Colonic mucosa (tissue), 4 donors: ENCODE measurements at regions not wholly inside any gene's neighbourhood (a gene's known extent, or its start where the extent isn't known, plus 50 kb on each side); places are given as distances from the start of the nearest gene placed in this dataset.

ENCODE experiments used
- DNase-seq: peaks from one replicate; pipeline ENCODE4 v3.0.0-alpha.2; 2020
- H3K27ac ChIP-seq: fragments of 200-600 bp; one replicate; pipeline ENCODE4 v1.8.0; 2021
- H3K27me3 ChIP-seq: fragments of 200-600 bp; one replicate; pipeline ENCODE4 v1.8.0; 2021
- H3K36me3 ChIP-seq: fragments of 200-600 bp; one replicate; pipeline ENCODE4 v1.8.0; 2021
- H3K4me1 ChIP-seq: fragments of 200-600 bp; one replicate; pipeline ENCODE4 v1.8.0; 2021; ENCODE audit warnings: mild to moderate bottlenecking
- H3K4me3 ChIP-seq: fragments of 200-600 bp; one replicate; pipeline ENCODE4 v1.8.0; 2021
- H3K9ac ChIP-seq, 2 donors: one replicate each; pipeline ENCODE4 v1.7.0; 2013; ENCODE audit warnings: control low read depth in 2 of 2, low read depth in 2 of 2, low read length in 2 of 2
- H3K9me3 ChIP-seq: fragments of 200-600 bp; one replicate; pipeline ENCODE4 v1.8.0; 2021
- intact Hi-C: fragments of 100-400 bp; cut with DNase I; formaldehyde crosslinking; loops from one replicate; pipeline ENCODE4 v1.14.1; 2022
- TF ChIP-seq, protein P1 (sequence below): fragments of 200-600 bp; IDR thresholded peaks from one replicate; pipeline ENCODE4 v1.8.0; 2022; ENCODE audit warnings: antibody characterized with exemption, mild to moderate bottlenecking
- donor health status: healthy.
- donor health status: DM: no; HTN: no; CAD: no.
- donor health status: DM: no; HTN: no; CAD: no.

DNA sequence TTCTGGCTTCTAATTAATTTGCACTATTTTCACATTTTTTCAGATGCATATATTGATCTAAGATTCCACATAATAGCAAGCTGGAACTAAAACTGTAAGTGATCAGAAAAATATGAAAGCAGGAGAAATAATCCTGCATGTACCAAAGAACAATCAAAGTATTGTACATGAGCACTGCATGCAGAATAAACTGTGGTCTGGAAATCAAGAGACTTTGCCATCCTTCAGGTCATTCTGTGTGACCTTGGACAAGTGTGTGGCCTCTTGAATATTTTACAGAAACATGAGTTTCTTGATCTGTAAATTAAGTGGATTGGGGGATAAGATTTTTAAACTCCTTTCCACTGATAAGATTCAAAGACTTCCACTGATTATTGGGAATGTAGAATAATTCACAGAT lies 99.2 kb upstream of the GNAQ start:
- no peak overlapping the region for H3K9ac ChIP-seq
- TF ChIP-seq, protein P1, sequence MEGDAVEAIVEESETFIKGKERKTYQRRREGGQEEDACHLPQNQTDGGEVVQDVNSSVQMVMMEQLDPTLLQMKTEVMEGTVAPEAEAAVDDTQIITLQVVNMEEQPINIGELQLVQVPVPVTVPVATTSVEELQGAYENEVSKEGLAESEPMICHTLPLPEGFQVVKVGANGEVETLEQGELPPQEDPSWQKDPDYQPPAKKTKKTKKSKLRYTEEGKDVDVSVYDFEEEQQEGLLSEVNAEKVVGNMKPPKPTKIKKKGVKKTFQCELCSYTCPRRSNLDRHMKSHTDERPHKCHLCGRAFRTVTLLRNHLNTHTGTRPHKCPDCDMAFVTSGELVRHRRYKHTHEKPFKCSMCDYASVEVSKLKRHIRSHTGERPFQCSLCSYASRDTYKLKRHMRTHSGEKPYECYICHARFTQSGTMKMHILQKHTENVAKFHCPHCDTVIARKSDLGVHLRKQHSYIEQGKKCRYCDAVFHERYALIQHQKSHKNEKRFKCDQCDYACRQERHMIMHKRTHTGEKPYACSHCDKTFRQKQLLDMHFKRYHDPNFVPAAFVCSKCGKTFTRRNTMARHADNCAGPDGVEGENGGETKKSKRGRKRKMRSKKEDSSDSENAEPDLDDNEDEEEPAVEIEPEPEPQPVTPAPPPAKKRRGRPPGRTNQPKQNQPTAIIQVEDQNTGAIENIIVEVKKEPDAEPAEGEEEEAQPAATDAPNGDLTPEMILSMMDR, result no peak
- no peak for DNase-seq

DNA sequence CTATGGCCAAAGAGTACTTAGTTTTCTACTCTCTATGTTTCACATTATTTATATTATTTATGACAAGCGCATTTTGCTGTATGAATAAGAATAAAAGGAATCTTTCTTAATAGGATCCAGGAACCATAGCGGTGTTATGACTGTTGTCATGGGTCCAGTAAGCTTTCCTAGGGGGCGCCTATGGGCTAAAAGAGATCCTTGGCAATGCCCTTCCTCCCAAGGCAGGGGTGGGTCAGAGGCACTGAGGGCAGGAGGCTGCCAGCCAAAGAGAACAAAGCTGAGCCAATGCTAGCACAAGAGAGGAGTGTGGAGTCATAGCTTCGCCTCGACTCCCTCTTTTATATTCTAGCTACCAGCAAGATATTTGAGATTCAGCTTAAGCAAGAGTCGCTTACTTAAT lies 98.4 kb upstream of the GNAQ start:
- TF ChIP-seq, protein P1, result no peak
- Histone ChIP-seq H3K27me3 (no peaks in the 10 kb centered on the region), H3K9ac (no peak overlapping the region), H3K27ac (no peak overlapping the region), H3K4me3 (no peak overlapping the region), H3K9me3 (no peaks in the 10 kb centered on the region), H3K4me1 (no peaks in the 10 kb centered on the region), H3K36me3 (no peaks in the 10 kb centered on the region)
- intact Hi-C loops, result no loop called here
- peak; percentile 31 for DNase-seq

More for the DNA sequence above, 99.2 kb upstream of the GNAQ start:
- Histone ChIP-seq H3K36me3 (no peaks in the 10 kb centered on the region), H3K4me1 (no peaks in the 10 kb centered on the region), H3K27ac (no peak overlapping the region), H3K9me3 (no peaks in the 10 kb centered on the region), H3K4me3 (no peak overlapping the region), H3K27me3 (no peaks in the 10 kb centered on the region)
- intact Hi-C loops, result no loop called here

DNA sequence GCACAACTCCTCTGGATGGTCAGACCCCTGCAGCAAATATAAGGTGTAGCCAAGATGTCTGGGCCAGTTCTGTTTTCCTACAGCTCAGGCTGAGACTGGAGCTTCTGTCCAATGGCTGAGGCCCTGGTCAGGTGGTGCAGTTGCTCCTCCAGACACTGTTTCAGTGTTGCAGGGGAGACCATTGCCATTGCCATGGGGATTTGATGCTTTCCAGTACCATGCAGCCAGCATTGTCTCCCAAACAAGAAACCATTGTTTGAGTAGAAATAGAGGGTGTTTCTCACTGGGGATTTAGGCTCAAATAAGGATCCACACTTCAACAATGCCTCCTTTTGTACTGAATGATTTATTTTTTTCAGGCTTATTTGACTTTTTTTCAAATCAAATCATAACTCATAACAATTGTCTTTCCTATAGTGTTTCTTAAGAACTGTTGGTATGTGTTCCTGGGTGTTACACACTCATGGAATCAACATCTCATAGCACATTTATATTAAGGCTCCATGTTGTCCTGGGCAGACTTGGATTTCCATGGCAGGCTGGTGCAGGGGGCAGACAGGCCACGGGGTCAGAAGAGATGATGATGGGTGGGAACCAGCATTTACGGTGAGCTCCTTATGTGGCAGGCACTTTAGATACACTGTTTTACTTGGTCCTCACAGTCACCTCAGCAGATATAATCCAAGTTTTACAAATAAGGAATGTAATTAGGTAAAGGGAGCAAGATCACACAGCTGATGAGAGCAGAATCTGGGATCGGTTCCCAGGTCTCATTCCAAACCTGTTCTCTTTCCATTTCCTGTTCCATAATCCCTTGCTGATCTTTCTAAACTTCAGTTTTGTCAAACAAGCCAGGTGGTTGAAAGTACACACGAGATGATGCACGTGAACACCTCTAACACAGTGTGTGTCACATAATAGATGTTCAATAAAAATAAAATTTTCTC lies 95.9 kb upstream of the GNAQ start:
- H3K4me1 ChIP-seq, result no peaks in the 10 kb centered on the region
- TF ChIP-seq, protein P1, result no peak
- intact Hi-C loops, result loop anchor here (10.0 kb wide), 1 partner anchor 463 kb away; no protein-coding TSS in a partner anchor
- no peaks in the 10 kb centered on the region for H3K27me3 ChIP-seq
- DNase-seq, result no peak
- H3K36me3 ChIP-seq, result no peaks in the 10 kb centered on the region
- H3K9ac ChIP-seq, result no peak overlapping the region
- H3K9me3 ChIP-seq, result no peaks in the 10 kb centered on the region
- no peak overlapping the region for H3K4me3 ChIP-seq
- H3K27ac ChIP-seq, result no peak overlapping the region

DNA sequence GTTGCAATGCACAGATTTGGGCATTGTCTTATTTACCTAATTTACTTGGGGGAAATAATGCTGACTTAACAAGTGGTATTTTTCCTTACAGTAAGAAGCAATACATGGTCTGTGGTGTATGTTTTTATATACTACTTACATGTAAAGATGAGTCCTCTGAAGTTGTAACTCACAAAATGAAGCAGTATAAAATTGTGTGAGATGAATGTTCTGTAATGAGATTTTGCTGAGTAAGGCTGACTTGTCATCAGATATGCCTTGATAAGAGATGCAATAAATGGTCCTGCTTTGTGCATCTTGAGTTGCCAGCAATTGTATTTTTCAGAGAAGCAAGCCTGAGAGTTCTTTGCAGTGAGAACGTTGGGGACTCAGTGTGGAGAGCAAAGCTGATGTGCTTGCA lies 92.2 kb upstream of the GNAQ start:
- Histone ChIP-seq H3K9me3 (no peaks in the 10 kb centered on the region), H3K36me3 (no peaks in the 10 kb centered on the region), H3K4me3 (no peak overlapping the region), H3K4me1 (peaks cover 5% of the 10 kb centered on the region), H3K27me3 (no peaks in the 10 kb centered on the region), H3K27ac (no peak overlapping the region), H3K9ac (no peak overlapping the region)
- intact Hi-C loops, result loop anchor here (10.0 kb wide), 1 partner anchor 459 kb away; no protein-coding TSS in a partner anchor
- no peak for DNase-seq
- TF ChIP-seq, protein P1, result no peak

DNA sequence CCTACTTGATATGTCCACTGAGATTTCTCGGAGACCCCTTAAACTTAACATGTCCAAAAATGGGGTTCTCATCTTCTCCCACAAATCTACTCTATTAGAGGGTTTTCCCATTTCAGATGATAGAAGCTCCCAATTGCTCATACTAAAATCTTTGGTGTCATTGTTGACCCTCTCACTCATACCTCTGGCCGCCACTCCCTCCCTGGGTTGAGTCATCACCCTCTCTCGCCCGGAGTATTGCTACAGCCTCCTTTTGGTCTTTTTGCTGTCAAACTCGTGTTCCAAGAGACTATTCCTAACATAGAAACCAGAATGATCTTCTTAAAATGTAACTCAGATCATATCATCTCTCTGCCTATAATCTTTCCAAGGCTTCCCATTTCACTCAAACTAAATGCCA lies 91.0 kb upstream of the GNAQ start:
- TF ChIP-seq, protein P1, result no peak
- no peak for DNase-seq
- Histone ChIP-seq H3K4me3 (no peak overlapping the region), H3K27me3 (no peaks in the 10 kb centered on the region), H3K4me1 (peaks cover 5% of the 10 kb centered on the region), H3K27ac (no peak overlapping the region), H3K9me3 (no peaks in the 10 kb centered on the region), H3K9ac (no peak overlapping the region), H3K36me3 (no peaks in the 10 kb centered on the region)
- intact Hi-C loops, result loop anchor here (10.0 kb wide), 1 partner anchor 458 kb away; no protein-coding TSS in a partner anchor
